Middle frontal gyrus (tissue), 1 donor: ENCODE measurements at regions not wholly inside any gene's neighbourhood (a gene's known extent, or its start where the extent isn't known, plus 50 kb on each side); places are given as distances from the start of the nearest gene placed in this dataset.

Source experiments
- DNase-seq: peaks from one replicate; pipeline ENCODE4 v3.0.0-alpha.2; 2015; ENCODE audit warnings: low spot score; ENCODE audit errors: extremely low spot score

DNA sequence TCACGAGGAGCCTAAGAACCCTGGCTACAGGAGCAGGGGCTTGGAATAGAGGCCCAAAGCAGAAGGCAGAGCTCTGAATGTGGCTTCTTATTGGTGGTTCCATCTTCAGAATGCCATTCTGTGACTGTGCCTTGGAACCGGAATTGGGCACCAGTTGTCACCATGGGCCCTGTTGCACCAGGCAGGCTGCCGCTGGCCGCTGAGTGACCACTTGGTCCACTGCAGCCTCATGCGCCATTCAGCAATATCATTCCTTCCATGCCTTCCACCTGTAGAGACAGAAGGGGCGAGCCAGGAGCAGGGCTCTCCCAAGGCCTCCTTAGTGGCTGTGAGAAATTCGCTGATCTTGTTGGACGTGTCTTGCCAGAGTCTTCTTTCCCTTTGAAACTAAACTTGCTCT is 270.3 kb upstream of the CHD6 start:
- DNase-seq = no peak

DNA sequence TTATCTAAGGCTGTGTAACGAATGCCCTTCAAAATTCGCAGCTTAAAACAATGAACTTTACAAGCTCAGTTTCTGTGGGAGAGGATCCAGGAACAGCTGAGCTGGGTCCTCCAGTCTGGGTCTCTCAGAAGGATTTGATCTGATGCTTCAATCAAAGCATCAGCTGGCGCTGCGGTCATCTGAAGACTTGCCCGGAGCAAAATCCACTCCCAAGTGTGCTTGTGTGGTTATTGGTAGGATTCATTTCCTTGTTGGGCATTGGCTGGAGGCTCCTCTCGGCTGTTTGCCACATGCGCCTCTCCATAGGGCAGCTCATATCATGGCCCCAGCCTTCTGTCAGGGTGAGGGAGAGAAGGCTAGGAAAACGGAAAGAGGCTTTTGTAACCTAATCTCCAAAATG is 269.3 kb upstream of the CHD6 start:
- no peak for DNase-seq

DNA sequence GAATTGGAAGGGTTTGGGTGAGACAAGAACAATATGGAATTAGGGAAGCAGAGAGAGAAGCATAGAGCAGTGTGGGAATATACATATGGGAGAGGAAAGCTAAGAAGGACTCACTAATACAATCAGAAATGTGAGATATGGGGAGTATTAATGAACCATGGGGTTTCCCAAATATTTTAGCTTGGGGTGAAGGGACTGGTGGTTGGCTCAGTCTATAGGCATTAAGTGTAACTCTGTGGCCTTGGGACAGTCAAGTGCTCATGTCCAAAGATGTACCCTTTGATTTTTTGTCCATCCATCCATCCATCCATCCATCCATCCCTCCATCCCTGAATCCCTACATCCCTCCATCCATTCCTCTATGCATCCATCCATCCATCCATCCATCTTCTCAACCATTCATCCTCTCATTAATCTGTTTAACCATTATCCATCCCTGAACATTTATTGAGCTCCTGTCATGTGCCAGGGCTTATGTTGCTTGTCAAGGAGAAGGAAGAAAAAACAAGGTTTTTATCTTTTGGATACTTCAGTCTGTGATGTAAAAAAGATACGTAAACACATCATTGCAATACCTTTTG is 263.4 kb upstream of the CHD6 start:
- DNase-seq = no peak

DNA sequence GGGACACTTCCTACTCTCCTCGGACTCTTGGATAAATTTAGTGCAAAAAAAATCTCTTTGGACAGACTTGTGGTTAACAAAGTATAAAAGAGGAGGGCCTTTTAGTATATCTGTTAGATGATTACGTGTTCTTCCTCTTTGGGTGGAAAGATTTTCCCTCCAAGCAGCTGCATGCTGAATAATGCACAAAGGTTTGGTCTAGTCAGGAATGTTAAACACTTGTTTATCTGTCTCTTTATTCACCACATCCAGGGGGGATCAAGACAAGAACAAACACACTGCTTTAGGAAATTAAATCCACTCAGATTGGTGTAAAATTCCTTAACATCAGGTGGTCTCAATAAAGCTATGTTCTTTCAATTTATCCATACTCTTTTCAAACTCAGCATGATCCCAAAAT is 260.9 kb upstream of the CHD6 start:
- DNase-seq = no peak

DNA sequence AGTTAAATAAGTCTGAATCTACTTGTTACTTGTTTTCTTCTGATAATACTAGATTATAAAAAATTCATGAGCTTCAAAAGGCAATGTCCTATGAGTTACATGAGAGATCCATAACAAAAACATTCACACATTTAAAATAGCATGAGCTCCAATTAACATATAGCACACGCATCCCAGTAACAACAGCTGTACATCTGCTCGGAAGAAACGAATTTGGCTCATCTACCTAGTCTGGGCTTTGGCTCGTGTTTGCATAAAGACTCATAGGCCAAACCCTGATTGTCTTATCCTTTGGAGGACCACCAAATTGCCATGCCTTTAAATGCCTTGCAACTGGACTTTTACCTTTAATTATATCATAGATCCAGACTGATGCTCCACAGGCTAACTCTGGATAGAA is 259.7 kb upstream of the CHD6 start:
- peak; percentile 6 for DNase-seq

DNA sequence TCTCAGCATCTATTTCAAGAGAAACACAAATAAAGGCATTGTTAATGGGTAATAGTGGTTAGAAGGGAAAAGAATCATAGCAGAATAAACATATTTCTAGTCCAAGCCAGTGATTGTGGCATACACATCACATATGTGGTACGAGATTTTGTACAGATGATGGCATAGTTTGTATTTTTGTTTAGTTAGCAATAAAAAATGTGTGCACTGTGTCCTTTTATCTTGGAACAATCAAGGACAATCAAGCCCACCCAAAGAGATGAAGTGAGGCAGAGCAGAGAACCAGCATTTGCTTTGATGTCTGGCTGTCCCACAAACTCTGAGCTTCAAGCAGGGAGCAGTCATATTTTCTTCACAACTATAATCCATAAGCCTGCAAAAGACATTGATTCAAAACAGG is 256.5 kb upstream of the CHD6 start:
- DNase-seq = no peak

DNA sequence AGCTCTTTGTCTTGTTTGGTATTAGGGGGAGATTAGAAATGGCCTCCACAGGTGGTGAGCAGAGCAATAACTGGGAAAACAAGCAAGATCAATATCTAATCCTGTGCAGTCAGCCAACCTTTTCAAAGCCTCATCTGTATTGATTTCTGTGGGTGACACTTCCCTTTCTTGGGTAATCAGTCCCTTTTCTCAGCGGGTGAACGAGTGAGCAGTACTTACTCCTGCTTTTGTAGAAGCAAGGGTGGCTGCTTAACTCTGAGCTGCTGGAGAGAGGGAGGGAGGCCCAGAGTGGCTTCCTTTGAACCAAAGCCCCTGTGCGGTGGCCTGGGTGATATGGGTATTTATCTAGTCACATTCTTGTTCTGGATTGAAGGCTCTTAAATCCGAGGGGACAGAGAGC is 254.8 kb upstream of the CHD6 start:
- no peak for DNase-seq

DNA sequence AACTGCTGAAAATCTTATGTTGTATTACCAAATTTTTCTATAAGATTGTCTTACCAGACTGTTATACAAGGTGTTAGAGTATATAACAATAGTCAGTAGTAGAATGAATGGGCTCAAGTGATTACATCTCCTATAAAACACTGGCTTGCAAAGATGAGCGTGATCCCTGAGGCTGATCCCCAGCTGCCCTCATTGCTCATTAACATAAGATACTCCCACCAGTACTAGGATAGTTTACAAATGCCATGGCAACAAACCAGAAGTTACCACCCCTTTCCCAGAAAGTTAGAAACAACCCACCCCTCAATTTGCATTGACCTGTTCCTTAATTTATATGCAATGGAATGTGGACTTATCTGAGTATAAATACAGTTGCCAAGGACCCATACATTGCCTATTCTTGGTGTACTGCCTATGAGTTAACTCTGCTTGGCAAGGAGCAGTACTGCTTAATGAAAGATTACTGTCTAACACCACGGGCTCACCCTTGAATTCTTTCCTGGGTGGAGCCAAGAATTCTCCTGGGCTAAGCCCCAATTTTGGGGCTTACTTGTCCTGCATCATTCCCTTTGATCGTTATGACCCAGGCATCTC is 252.8 kb upstream of the CHD6 start:
- DNase-seq = no peak

DNA sequence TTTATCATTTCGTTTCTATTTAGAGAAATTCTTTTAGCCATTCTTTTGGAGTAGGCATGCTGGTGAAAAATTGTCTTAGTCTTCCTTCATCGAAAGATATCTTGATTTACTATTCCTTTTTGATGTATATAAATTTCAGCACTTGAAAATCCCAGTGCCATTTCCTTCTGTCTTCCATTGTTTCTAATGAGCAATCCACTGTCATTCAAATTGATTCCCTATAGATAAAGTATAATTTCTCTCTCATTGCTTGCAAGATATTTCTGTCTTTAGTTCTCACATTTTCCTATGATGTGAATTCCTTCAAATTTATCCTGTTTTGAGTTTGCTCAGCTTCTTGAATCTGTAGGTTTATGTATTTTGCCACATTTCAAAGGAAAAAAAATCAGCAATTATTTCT is 251.1 kb upstream of the CHD6 start:
- no peak for DNase-seq

DNA sequence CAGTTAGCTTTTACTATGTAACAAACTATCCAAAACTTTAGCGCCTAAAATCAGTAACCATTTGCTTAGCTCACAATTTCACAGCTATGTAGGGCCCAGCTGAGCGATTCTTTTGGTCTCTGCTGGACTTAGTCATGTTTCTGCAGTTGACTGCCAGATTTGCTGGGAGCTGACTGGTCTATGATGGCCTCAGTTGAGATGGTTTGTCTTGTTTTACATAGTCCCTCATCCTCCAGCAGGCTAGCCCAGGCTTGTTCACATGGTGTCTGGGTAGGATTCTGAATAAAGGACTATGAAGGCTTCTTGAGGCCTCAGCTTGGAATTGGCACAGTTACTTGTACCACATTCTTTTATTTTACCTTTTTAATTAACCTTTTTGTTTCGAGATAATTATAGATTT is 247.8 kb upstream of the CHD6 start:
- no peak for DNase-seq

DNA sequence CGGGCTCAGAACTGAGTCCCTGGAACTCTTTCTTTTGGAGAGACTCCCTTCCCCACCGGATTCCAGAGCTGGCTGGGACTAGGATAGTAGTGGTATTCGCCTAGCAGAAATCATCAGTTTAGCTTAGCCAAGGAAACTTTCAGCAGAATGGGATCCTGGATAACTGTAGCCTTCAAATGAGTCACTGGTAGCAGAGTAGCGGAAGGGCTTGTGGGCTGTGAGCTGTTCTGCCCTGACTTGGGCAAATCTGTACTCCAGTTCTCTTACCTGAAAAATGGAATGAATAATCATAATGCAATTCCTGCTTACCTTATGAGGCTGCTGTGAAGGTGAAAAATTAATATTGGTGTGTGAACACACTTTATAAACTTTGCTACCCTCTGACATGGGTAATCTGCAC is 244.3 kb upstream of the CHD6 start:
- no peak for DNase-seq

DNA sequence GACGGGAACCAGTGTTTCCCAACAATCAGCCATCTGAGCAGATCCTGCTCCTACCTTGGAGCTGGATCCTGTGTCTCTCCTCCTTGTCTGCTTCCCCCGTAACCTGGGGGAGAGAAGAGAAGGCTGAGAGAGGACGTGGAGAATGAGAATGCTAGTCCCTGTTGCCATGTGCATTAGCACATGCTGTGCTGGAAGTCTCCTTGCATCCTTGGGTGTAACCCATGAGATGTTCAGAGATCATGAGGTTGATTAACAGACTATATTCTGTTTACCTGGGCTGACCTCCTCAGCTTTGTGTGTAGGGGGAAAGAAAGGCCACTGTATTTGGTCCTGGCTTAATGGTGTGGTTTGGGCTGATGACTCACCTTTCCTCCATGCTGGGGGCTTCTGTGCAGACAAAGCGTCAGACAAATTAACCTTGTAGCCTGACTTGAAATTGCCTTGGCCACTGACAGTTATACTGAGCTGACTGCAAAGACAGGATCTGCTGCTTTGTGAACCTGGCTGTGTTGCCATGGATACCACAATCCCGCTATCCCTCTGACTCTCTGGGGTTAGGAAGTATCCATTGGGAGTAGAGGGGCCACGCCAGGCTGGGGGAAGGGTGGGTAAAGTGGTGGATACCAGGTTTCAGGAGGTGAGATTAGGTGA is 243.7 kb upstream of the CHD6 start:
- DNase-seq = no peak

DNA sequence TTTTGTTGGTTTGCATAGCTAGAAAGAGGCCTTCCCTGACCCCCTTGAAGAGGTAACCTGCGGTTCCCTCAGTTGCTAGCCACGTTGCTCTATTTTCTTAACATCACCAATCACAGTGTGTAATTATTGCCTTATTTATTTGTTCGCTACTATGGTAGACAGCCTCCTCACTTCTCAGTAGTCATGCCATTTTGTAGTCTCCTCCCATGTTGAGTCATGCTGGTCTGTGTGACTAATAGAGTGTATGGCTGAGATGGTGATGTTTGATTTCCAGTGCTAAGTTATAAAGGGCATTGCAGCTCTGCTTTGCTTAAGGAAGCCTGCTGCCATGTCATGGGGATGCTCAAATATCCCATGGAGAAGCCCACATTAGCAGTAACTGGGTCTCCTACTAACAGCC is 236.6 kb upstream of the CHD6 start:
- DNase-seq = no peak

DNA sequence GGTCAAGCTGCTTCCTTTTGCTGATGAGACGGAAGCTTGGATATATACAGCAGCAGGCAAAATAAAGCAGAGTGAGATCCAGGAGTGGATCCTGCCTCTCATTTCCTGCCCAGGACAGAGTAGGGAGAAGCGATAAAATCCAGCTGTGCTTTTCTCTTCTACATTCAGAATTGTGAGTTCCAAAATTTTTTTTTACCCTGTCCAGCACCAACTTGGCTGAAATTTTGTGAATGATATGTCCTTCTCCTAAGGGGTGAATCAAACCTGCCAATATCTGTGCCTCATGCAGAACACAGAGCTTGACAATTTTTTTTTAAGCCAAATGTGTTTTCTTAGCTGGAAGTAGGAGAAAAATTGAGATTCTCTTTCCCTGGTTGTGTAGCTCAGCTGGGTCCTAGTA is 235.6 kb upstream of the CHD6 start:
- no peak for DNase-seq

DNA sequence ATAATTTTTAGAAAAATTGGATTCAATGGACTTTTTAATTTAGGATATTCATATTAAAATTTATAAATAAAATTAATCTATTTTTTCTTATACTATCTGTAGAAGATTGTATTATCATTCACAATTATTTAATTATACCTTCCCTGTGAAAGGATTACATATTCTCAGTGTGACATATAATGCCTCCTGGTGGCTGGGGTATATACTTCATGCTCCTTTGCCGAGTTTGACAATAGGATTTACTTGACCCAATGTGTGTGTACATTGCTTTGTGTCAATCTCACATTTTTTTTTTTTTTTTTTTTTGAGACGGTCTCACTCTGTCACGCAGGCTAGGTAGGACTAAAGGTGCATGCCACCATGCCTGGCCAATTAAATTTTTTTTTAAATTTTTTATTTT is 230.0 kb upstream of the CHD6 start:
- no peak for DNase-seq

DNA sequence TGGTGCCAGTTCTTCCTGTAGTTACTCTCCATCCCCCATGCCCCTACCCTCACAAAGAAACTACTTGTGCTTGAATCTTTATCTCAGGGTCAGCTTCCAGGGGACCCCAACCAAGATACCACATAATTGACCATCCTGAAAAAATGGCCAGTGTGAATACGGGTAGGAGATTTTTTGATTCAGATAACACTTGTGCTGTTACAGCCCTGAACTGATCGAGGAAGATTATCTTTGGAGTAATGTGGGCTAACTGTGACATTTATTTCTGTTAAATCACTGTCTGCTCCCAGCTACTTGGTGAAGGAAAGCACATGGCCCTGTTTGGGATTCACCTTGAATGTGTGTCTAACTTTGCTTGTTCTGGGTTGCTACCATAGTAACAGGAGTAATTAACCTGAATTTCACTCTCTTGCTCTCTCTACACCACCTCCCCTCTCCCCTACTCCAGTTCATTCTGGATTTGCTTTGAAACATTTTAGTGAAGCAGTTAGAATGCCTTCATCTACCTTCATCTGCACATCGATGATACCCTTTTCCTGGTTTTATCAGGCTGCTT is 219.6 kb upstream of the CHD6 start:
- no peak for DNase-seq

DNA sequence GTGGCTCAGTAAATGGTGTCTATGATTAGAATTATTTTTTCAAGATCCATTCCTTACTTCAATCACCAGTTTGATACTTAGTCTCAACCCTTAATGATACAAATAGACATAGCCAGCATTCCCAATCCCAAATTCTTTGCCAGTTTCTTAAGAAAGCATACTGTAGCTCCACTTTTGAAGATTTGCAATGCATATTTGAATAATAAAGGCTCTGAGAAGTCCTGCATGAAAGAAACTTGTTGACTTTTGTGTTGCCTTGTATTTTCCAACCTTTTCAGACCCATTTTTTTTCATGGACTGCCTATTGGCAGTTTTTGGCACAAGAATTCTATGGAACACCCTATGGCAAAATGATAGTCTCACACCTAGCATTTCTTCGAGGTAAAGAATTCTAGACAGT is 215.6 kb upstream of the CHD6 start:
- no peak for DNase-seq

DNA sequence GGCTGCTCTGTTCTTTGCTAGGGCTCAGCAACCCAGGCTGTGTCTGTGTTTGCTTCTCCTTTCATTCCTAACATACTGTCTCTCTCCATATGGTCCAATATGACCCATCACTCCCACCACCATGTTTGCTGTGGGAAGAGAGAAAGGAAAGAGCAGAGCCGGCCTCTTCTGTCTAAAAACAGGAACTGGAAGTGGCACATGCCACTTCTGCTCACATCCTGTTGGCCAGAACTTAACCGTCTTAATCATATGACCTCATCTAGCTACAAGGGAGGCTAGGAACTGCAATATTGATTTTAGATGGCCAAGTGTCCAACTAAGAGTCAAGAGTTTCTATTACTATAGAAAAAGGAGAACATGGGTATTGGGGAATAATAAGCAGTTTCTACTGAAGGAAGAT is 212.5 kb upstream of the CHD6 start:
- no peak for DNase-seq

DNA sequence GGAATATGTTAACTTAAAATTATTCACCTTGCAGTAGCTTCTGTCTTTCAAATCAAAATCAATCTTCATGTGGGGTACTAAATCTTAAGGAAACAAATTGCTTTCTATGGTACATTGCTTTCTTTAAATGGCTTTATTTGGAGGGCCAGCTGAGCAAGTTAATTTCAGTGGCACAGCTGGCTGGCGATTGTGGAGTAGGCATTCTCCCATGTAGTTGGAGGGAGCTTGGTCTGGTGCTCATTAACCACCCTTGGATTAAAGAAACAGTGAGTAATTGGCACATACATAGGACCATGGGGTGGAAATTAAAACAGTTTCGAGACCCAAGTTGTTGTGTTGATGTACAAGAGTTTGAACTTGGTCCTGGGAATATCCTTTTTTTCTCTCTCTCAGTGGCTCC is 201.3 kb upstream of the CHD6 start:
- no peak for DNase-seq

DNA sequence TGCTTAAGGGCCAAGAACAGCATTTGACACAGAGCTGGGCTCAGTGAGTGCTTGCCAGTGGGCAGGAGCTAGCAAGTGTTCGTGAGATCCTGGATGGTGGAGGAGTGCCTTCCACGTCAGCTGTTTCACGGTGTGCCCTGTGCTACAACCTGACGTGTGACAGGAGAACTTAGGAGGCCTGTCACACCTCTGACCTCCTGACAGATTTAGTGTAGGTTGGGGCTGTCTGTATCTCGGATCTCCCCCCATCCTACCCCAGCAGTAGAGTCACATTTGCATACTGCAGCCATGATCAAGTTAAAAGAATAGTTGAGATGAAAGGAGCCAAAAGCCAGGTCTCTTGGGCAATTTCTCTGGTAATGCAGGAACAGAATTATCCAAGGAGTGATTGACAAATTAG is 200.8 kb upstream of the CHD6 start:
- no peak for DNase-seq

DNA sequence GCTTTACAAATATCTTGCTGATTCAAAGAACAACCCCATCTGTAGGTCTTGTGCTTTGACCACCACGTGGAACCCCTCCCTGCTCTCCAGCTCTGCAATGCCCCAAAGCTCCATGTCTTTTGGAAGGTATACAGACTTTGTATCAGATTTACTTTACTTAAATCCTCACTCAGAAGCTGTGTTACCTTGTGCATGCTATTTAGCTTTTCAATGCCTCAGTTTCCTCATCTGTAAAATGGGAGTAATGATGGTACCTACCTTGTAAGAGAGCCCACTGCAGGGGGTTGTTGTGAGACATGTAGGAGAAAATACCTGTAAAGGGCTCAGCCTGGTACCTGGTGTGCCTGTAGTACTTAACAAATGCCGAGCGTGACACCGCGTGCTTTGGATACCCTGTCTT is 200.2 kb upstream of the CHD6 start:
- no peak for DNase-seq

DNA sequence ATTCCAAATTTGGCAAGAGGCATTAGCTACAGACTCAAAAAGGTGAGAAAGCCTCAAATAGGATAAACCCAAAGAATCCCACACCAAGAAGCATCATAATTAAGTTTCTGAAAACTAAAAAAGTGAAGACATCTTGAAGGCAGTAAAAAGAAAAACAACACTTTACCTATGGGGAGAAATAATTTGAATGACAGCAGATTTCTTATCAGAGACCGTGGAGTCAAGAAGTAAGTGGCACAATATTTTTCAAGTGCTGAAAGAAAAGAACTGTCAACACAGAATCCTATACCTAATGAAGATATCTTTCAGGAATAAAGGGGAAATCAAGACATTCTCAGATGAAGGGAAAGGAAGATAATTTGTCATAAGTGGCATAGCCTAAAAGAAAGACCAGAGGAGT is 193.3 kb upstream of the CHD6 start:
- DNase-seq = no peak

DNA sequence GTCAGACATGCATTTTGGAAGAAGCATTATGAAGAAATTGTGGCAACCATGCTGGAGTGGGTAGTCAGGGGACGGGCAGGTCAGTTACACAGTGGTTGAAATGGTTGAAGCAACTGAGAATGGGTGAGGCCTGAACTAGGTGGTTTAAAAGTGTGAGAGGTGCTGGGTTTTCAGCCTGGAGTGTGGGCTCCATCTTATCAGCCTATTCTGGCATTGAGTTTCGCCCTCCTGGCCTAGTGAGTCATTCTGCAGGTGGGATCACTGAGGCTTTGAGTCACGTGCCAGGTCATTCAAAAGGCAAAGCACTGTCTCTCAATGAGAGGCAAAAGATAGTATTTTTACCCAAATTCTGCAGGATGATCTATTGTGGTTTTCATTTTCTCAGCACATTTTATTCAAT is 181.9 kb upstream of the CHD6 start:
- no peak for DNase-seq
